Mesenchymal stem cell (in vitro differentiated cells and primary cell): ENCODE measurements at regions not wholly inside any gene's neighbourhood (a gene's known extent, or its start where the extent isn't known, plus 50 kb on each side); places are given as distances from the start of the nearest gene placed in this dataset.

ENCODE experiments used
- DNase-seq: peaks from one replicate; pipeline ENCODE4 v3.0.0-alpha.2; 2013
- H2AFZ ChIP-seq: one replicate; pipeline ENCODE4 v1.6.1; 2013; ENCODE audit warnings: low read depth, mild to moderate bottlenecking, control low read depth, inconsistent platforms, low read length, moderate library complexity
- H2AK5ac ChIP-seq: 2 replicates; pipeline ENCODE4 v1.6.1; 2013; ENCODE audit warnings: low read length, moderate library complexity, mild to moderate bottlenecking, inconsistent platforms; ENCODE audit not compliant: severe bottlenecking
- H2BK120ac ChIP-seq: one replicate; pipeline ENCODE4 v1.6.1; 2013; ENCODE audit warnings: low read depth, mild to moderate bottlenecking, inconsistent platforms, low read length, moderate library complexity
- H2BK12ac ChIP-seq, 2 experiments: one replicate each; pipeline ENCODE4 v1.6.1; 2013; ENCODE audit warnings: inconsistent platforms in 2 of 2, low read length in 2 of 2, mild to moderate bottlenecking in 2 of 2, moderate library complexity in 2 of 2, control low read depth in 1 of 2
- H2BK15ac ChIP-seq: one replicate; pipeline ENCODE4 v1.6.1; 2013; ENCODE audit warnings: mild to moderate bottlenecking, low read depth, inconsistent platforms; ENCODE audit not compliant: poor library complexity, severe bottlenecking
- H2BK5ac ChIP-seq: 2 replicates; pipeline ENCODE4 v1.6.1; 2013; ENCODE audit warnings: low read depth, mild to moderate bottlenecking, low read length, control low read depth, inconsistent platforms; ENCODE audit not compliant: poor library complexity, severe bottlenecking
- H3K14ac ChIP-seq, 2 experiments: one replicate each; pipeline ENCODE4 v1.6.1; 2013; ENCODE audit warnings: inconsistent platforms in 2 of 2, low read length in 2 of 2, control low read depth in 1 of 2, mild to moderate bottlenecking in 1 of 2, moderate library complexity in 1 of 2
- H3K18ac ChIP-seq, 2 experiments: one replicate each; pipeline ENCODE4 v1.6.1; 2013; ENCODE audit warnings: inconsistent platforms in 2 of 2, low read length in 2 of 2, control low read depth in 1 of 2, low read depth in 1 of 2, mild to moderate bottlenecking in 1 of 2
- H3K23ac ChIP-seq, 2 experiments: one replicate each; pipeline ENCODE4 v1.6.1; 2013; ENCODE audit warnings: inconsistent platforms in 2 of 2, low read length in 2 of 2, mild to moderate bottlenecking in 2 of 2, moderate library complexity in 2 of 2, control low read depth in 1 of 2
- H3K27ac ChIP-seq: 2 replicates; pipeline ENCODE4 v1.5.1; 2013; ENCODE audit warnings: mild to moderate bottlenecking, moderate library complexity, low read length, control low read depth, inconsistent platforms; ENCODE audit not compliant: poor library complexity, severe bottlenecking
- H3K27me3 ChIP-seq, 2 experiments: 2 replicates each; pipeline versions ENCODE4 v1.6.1 to v1.7.0; 2013; ENCODE audit warnings: low read length in 2 of 2, mild to moderate bottlenecking in 2 of 2, moderate library complexity in 2 of 2, control low read depth in 1 of 2, inconsistent platforms in 1 of 2; ENCODE audit not compliant: control insufficient read depth in 1 of 2, insufficient read depth in 1 of 2
- H3K36me3 ChIP-seq, 2 experiments: 2 replicates each; pipeline versions ENCODE4 v1.6.1 to v1.7.0; 2013; ENCODE audit warnings: low read length in 2 of 2, control low read depth in 1 of 2, inconsistent platforms in 1 of 2, low read depth in 1 of 2, mild to moderate bottlenecking in 1 of 2; ENCODE audit not compliant: insufficient read depth in 2 of 2, control insufficient read depth in 1 of 2
- H3K4ac ChIP-seq, 2 experiments: one replicate each; pipeline ENCODE4 v1.6.1; 2013; ENCODE audit warnings: inconsistent platforms in 2 of 2, low read length in 2 of 2, mild to moderate bottlenecking in 2 of 2, moderate library complexity in 2 of 2, control low read depth in 1 of 2, low read depth in 1 of 2
- H3K4me1 ChIP-seq: 2 replicates; pipeline ENCODE4 v1.6.1; 2013; ENCODE audit warnings: low read depth, low read length, control low read depth; ENCODE audit not compliant: control insufficient read depth, insufficient read depth
- H3K4me2 ChIP-seq: 2 replicates; pipeline ENCODE4 v1.6.1; 2013; ENCODE audit warnings: low read length, mild to moderate bottlenecking, inconsistent platforms; ENCODE audit not compliant: poor library complexity, severe bottlenecking
- H3K4me3 ChIP-seq, 2 experiments: 2 replicates each; pipeline versions ENCODE4 v1.5.1 to v1.7.0; 2013; ENCODE audit warnings: low read length in 2 of 2, mild to moderate bottlenecking in 2 of 2, control low read depth in 1 of 2, low read depth in 1 of 2; ENCODE audit not compliant: insufficient read depth in 1 of 2
- H3K79me1 ChIP-seq: replicated peaks from 2 replicates; pipeline ENCODE4 v1.6.1; 2013; ENCODE audit warnings: mild to moderate bottlenecking, control low read depth, low read length, inconsistent platforms; ENCODE audit not compliant: poor library complexity, severe bottlenecking
- H3K9ac ChIP-seq: 2 replicates; pipeline ENCODE4 v1.7.0; 2013; ENCODE audit warnings: mild to moderate bottlenecking, low read length, moderate library complexity
- H3K9me3 ChIP-seq: 2 replicates; pipeline ENCODE4 v1.7.0; 2013; ENCODE audit warnings: mild to moderate bottlenecking, low read length; ENCODE audit not compliant: control insufficient read depth
- H4K8ac ChIP-seq: one replicate; pipeline ENCODE4 v1.6.1; 2013; ENCODE audit warnings: inconsistent platforms, mild to moderate bottlenecking, low read length, moderate library complexity
- H4K91ac ChIP-seq: one replicate; pipeline ENCODE4 v1.6.1; 2013; ENCODE audit warnings: mild to moderate bottlenecking, low read length, inconsistent platforms
- WGBS: methylation state at CpG from one replicate; pipeline ENCODE4 v1.1.7; 2013; ENCODE audit warnings: mixed read lengths; 5-methylcytosine and 5-hydroxymethylcytosine counted together

DNA sequence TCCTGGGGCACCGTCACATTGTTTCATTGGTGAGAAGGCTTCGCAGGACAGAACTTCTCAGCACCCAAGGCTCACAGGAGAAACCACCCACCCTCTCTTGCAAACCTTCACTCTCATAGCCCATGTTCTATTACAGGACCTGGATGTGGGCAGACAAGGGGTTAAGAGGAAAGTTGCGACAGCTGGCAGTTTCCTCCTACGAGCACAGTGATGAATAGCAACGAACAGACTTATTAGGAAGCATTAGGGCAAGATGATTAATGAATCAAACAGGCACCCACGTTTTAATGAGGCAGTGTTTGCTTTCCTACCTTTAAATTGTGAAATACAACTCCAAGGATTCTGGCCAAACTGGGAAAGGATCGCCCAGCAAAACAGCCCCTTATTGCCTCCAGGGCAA lies 339.3 kb downstream of the DRD1 start:
- Histone ChIP-seq H3K9me3 (peaks cover 9% of the 10 kb centered on the region), H3K14ac (no peak overlapping the region), H2BK5ac (no peak overlapping the region), H3K18ac (no peak overlapping the region), H3K27ac (no peak overlapping the region), H3K4me3 (no peak overlapping the region), H3K79me1 (no peaks in the 10 kb centered on the region), H3K36me3 (no peaks in the 10 kb centered on the region), H3K4me2 (no peak overlapping the region), H4K91ac (no peak overlapping the region), H2BK12ac (no peak overlapping the region), H2BK15ac (no peak overlapping the region), H2AFZ (no peak overlapping the region), H4K8ac (no peak overlapping the region), H2AK5ac (no peak overlapping the region), H3K4me1 (no peaks in the 10 kb centered on the region), H2BK120ac (no peak overlapping the region), H3K4ac (no peak overlapping the region), H3K27me3 (peaks cover 0 to 15% of the 10 kb centered on the region in 2 experiments), H3K23ac (no peak overlapping the region), H3K9ac (no peak overlapping the region)
- no peak for DNase-seq
- 52% methylated on average over 6 of the region's 7 CpGs for WGBS

DNA sequence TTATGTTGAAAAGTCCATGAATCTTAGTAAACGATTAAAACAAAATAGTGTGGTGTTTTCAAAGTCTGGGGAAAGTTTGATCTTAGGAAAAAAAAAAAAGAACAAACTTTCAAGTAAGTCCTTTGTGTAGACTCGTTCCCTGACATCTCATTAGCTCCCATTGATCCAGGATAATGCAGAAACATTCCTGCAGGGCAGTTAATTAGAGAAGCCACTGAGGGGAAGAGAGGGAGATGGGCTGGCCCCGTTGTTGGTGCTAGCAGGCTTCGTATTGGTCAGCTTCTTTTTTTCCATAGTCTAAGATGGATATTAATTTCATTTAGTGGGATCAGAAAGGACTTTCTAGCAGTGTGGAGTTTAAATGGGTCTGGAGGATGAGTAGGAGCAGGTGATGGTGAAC lies 340.2 kb downstream of the DRD1 start:
- H2AK5ac ChIP-seq = no peak overlapping the region
- no peak overlapping the region for H4K91ac ChIP-seq
- H2BK15ac ChIP-seq = no peak overlapping the region
- no peak overlapping the region for H3K18ac ChIP-seq
- no peak overlapping the region for H3K4me2 ChIP-seq
- no peaks in the 10 kb centered on the region for H3K79me1 ChIP-seq
- WGBS = 57% methylated on average over 2 of the region's 4 CpGs
- no peak overlapping the region for H3K9ac ChIP-seq
- no peak overlapping the region for H4K8ac ChIP-seq
- H3K23ac ChIP-seq = no peak overlapping the region
- no peak overlapping the region for H2AFZ ChIP-seq
- H3K4me3 ChIP-seq = no peak overlapping the region
- H3K36me3 ChIP-seq = no peaks in the 10 kb centered on the region
- H2BK5ac ChIP-seq = no peak overlapping the region
- no peak overlapping the region for H3K14ac ChIP-seq
- no peak for DNase-seq
- H2BK12ac ChIP-seq = no peak overlapping the region
- no peak overlapping the region for H2BK120ac ChIP-seq
- no peak overlapping the region for H3K4ac ChIP-seq
- no peaks in the 10 kb centered on the region for H3K4me1 ChIP-seq
- H3K27ac ChIP-seq = no peak overlapping the region
- H3K27me3 ChIP-seq = peaks cover 0 to 15% of the 10 kb centered on the region in 2 experiments
- peaks cover 3% of the 10 kb centered on the region for H3K9me3 ChIP-seq

DNA sequence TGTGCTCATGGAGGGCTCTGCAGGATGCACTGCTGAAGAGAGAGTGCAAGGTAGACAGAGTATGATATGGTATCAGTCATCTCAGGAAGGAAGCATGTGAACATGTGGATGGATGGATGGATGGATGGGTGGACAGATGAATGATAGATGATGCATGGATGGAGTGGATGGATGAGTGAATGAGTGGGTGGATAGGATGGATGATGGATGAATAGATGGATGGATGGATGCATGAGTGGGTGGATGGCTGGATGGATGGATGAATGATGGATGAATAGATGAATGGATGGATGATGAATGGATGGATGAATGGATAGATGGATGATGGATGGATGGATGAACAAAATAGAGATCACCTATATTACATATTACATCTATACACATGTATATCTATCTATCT lies 341.3 kb downstream of the DRD1 start:
- Histone ChIP-seq H3K18ac (no peak overlapping the region), H3K27me3 (peaks cover 0 to 15% of the 10 kb centered on the region in 2 experiments), H3K4me1 (no peaks in the 10 kb centered on the region), H4K8ac (no peak overlapping the region), H3K4me3 (no peak overlapping the region), H3K4me2 (no peak overlapping the region), H2BK15ac (no peak overlapping the region), H3K27ac (no peak overlapping the region), H2BK12ac (no peak overlapping the region), H2BK5ac (no peak overlapping the region), H3K9me3 (no peaks in the 10 kb centered on the region), H3K9ac (no peak overlapping the region), H3K23ac (no peak overlapping the region), H4K91ac (no peak overlapping the region), H2BK120ac (no peak overlapping the region), H3K36me3 (no peaks in the 10 kb centered on the region), H2AK5ac (no peak overlapping the region), H3K79me1 (no peaks in the 10 kb centered on the region), H3K4ac (no peak overlapping the region), H2AFZ (no peak overlapping the region), H3K14ac (no peak overlapping the region)
- DNase-seq = no peak

DNA sequence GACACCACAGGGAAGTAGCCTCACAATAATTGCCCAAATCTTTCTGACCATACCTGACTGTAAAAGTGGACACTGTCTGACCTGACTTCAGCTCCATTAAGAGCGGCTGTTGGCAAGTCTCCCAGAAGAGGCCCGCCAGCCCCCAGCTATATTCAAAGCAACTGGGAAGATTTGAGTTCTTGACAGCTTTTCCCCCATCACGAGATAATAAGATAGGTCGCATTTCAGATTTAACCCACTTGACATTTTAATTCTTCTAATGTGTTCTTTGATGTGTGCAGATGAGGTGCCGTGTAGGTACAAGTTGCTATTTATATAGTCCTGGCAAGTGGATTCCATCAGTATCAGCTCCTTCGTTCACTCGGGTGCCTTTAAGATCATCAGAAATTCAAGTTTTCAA lies 345.7 kb downstream of the DRD1 start:
- Histone ChIP-seq H3K9me3 (no peaks in the 10 kb centered on the region), H3K36me3 (no peaks in the 10 kb centered on the region), H2BK15ac (no peak overlapping the region), H3K14ac (no peak overlapping the region), H4K8ac (no peak overlapping the region), H2BK5ac (no peak overlapping the region), H3K4ac (no peak overlapping the region), H2AK5ac (no peak overlapping the region), H4K91ac (no peak overlapping the region), H3K27me3 (peaks cover 0 to 8% of the 10 kb centered on the region in 2 experiments), H2BK120ac (no peak overlapping the region), H3K27ac (no peak overlapping the region), H3K4me2 (no peak overlapping the region), H3K79me1 (no peaks in the 10 kb centered on the region), H3K4me1 (no peaks in the 10 kb centered on the region), H2AFZ (no peak overlapping the region), H3K9ac (no peak overlapping the region), H3K4me3 (no peak overlapping the region), H2BK12ac (no peak overlapping the region), H3K18ac (no peak overlapping the region), H3K23ac (no peak overlapping the region)
- no peak for DNase-seq
- WGBS = 88% methylated on average over 5 of the region's 7 CpGs
